T47D (cell line): ENCODE measurements at regions not wholly inside any gene's neighbourhood (a gene's known extent, or its start where the extent isn't known, plus 50 kb on each side); places are given as distances from the start of the nearest gene placed in this dataset.
A peak's percentile ranks its signal among the peaks of the same experiment; 100 is the strongest.
"Not testable (repeated sequence)": the region's sequence is repeated elsewhere in the genome, so short reads cannot be mapped to it uniquely, and the experiment has no call there.

Experiments used
- DNase-seq, 2 experiments: peaks; one replicate each; pipeline versions ENCODE4 v3.0.0 to v3.0.0-alpha.2; 2011 to 2012; ENCODE audit warnings: low read depth in 1 of 2, low spot score in 1 of 2
- in situ Hi-C: cut with HindIII; loops from 2 replicates; pipeline ENCODE4 v1.10.0; 2016; ENCODE audit warnings: low sequenced_read_pairs, low pct_unique_long_range_greater_than_20kb

DNA sequence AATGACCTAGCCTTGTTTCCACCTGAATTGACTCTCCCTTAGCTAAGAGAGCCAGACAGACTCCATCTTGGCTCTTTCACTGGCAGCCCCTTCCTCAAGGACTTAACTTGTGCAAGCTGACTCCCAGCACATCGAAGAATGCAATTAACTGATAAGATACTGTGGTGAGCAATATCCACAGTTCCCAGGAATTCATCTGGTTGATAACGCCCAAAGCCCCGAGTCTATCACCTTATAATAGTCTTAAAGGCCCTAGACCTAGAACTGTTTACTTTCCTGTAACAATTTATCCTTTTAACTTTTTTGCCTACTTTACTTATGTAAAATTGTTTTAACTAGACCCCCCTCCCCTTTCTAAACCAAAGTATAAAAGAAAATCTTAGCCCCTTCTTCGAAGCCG, 130.1 kb upstream of the ROPN1B start:
- in situ Hi-C loops, DNase-seq: not testable (repeated sequence)

GRCh38 chr3:125840465-125840864, 128.5 kb upstream of the ROPN1B start:
- DNase-seq, in situ Hi-C loops: not testable (repeated sequence)

DNA sequence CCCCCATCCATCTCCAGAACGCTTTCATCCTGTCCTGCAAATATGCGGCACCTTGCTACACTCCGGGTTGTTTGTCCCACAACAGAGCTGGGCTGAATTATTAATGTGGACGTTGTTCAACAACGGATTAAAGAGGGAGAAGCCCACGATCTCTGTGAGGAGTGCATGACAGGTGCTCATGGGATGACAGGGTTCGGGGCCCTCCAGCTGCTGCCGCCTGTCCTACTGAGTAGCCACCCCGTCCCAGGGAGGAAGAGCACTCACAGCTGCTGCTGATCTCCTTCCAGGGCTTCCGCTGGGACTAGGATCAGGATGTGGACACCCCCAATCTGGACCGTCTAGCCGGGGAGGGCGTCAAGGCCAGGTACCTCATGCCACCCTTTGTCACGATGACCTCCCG, 121.0 kb upstream of the ROPN1B start:
- DNase-seq, in situ Hi-C loops: not testable (repeated sequence)

GRCh38 chr3:125855006-125855405, 114.0 kb upstream of the ROPN1B start:
- in situ Hi-C loops, result not testable (repeated sequence)

DNA sequence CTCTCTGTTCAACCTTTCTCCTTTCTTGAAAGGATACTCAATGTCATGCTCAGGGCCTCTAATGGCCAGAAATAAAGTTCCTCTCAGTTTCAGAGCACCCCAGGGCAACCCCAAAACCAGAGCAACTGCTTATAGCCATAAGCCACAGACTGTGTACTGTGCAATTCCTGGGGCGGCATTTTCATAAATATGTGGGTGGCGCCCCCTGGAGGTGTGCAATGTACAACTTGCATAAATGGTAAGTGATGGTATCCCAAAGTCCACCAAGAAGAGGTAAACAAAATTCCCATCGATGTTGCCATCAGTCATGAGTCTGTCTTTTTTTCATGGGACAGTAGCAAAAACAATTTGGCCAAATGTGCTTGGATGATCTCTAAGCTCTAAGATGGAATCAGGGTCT, 108.4 kb upstream of the ROPN1B start:
- DNase-seq, in situ Hi-C loops: not testable (repeated sequence)

More at GRCh38 chr3:125855006-125855405, 114.0 kb upstream of the ROPN1B start:
- DNase-seq, result not testable (repeated sequence)

DNA sequence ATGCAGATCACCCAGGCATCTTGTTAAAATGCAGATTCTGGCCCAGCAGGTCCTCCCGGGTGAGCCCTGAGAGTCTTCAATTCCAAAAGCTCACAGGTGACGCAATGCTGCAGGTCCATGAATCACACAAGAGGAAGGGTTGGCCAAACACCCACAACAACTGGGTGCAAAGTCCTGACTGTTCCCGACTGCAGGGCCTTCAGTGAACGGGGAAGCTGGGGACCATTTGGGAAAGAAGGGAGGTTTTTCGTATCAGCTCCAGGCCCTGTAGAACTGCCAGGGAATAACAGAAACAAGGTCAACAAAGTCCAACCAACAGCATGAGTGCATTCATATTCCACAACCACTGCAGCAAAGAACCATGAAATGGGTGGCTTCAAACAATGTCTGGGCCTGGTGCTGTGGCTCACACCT, 106.1 kb upstream of the ROPN1B start:
- DNase-seq, in situ Hi-C loops: not testable (repeated sequence)

- in situ Hi-C loops, DNase-seq: not testable (repeated sequence)
Measured at GRCh38 chr3:125864532-125864931, 104.4 kb upstream of the ROPN1B start.

- not testable (repeated sequence) for DNase-seq
Measured at GRCh38 chr3:125886006-125886405, 83.0 kb upstream of the ROPN1B start.

GRCh38 chr3:125899181-125899580, 69.8 kb upstream of the ROPN1B start:
- in situ Hi-C loops, DNase-seq: not testable (repeated sequence)

More at GRCh38 chr3:125886006-125886405, 83.0 kb upstream of the ROPN1B start:
- in situ Hi-C loops, result not testable (repeated sequence)

- in situ Hi-C loops, DNase-seq: not testable (repeated sequence)
Measured at GRCh38 chr3:125901473-125901872, 67.5 kb upstream of the ROPN1B start.

GRCh38 chr3:125903780-125904455, 65.1 kb upstream of the ROPN1B start:
- in situ Hi-C loops, DNase-seq: not testable (repeated sequence)

GRCh38 chr3:125907279-125907678, 61.7 kb upstream of the ROPN1B start:
- DNase-seq, in situ Hi-C loops: not testable (repeated sequence)

GRCh38 chr3:125910851-125911250, 58.1 kb upstream of the ROPN1B start:
- DNase-seq, in situ Hi-C loops: not testable (repeated sequence)

- DNase-seq, in situ Hi-C loops: not testable (repeated sequence)
Measured at GRCh38 chr3:125914608-125915436, 54.2 kb upstream of the ROPN1B start.

- peak in 1 of 2 experiments; percentile 39 for DNase-seq
- in situ Hi-C loops, result not testable (repeated sequence)
Measured at GRCh38 chr3:125915437-125915787, 53.6 kb upstream of the ROPN1B start.

- in situ Hi-C loops, result not testable (repeated sequence)
- peak; percentile 75 to 99 for DNase-seq
Measured at GRCh38 chr3:125915792-125916375, 53.1 kb upstream of the ROPN1B start.
